ENCODE measurements at regions not wholly inside any gene's neighbourhood (a gene's known extent, or its start where the extent isn't known, plus 50 kb on each side); places are given as distances from the start of the nearest gene placed in this dataset.

DNA sequence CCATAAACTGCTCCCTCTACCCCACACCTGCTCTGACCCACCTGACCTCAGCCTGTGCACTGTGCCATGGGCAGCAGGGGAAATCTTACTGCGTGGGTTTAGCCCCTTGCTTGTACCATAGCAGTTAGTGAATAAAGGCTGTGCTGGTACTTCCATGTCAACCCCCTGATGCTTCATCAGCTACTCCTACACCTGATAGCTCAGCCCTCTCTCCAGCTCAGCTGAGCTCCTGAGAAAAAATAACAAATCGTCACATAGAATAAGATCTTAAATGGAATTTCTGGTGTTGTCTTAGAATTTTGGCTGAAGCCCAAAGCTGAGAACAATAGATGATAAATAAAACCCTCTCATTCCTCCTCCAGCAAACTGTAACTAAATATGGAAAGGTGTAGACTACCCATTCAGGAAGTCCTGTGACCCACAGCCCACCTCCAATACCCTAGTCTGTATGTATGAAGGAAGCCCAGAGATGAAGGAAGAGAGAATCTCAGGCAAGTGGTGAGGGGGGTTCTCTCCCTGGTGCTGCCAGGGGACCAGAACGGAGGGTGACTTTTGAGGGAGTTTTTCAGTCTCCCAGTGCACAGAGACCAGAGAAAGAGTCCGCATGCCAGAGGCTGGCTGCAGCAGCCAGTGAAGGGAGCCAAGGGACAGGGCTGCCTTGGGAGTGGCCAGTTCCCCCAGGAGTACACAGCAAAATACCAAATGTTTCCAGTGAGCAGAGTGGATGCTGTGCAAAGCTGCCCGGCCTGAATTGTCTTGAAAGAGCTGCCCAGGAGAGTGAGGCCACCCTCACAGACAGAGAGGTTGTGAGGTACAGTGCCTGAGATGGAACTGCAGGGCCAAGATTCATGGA lies 227.3 kb downstream of the QDPR start:
- intact Hi-C loops (cut with DNase I) = no loop called here
- Histone ChIP-seq H3K4me1 (replicated peaks in 1 of 2) (no peaks in the 10 kb centered on the region), H3K36me3 (replicated peaks in 1 of 2) (no peaks in the 10 kb centered on the region), H3K4me3 (no peak overlapping the region), H3K9me3 (replicated peaks in 1 of 3) (no peaks in the 10 kb centered on the region), H3K27me3 (no peaks in the 10 kb centered on the region), H3K27ac (no peak overlapping the region)
- 58 to 75% (median 67%) methylated on average over 5 of the region's 5 CpGs for WGBS, 4 donors
- TF ChIP-seq POLR2A (IDR thresholded peaks at IDR 0.05) (no peak), CTCF (IDR thresholded peaks at IDR 0.05) (no peak)
- no peak for DNase-seq

DNA sequence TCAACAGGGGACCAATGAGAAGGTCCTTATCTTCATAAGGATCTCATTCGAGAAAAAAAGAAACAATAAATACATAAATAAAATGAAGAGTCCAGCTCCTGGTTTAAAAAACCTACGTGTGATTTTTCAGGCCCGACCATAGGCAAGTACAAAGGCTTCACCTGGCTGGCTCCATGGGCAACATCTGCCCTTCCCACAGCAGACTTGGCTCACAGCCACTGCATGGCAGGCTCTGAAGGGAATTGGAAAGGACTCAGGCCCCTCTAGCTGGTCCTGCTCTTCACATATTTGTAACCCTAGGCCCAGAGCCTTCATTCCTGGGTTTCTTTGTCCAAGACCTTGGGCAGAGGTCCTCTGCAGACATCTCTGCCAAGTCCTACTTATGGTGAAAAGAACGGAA lies 228.1 kb downstream of the QDPR start:
- 76 to 84% (median 77%) methylated on average over 4 of the region's 4 CpGs for WGBS, 4 donors
- TF ChIP-seq POLR2A (IDR thresholded peaks at IDR 0.05) (no peak), CTCF (IDR thresholded peaks at IDR 0.05) (no peak)
- no peak for DNase-seq
- intact Hi-C loops (cut with DNase I) = no loop called here
- Histone ChIP-seq H3K4me3 (no peak overlapping the region), H3K9me3 (replicated peaks in 1 of 3) (no peaks in the 10 kb centered on the region), H3K27ac (no peak overlapping the region), H3K27me3 (no peaks in the 10 kb centered on the region), H3K4me1 (replicated peaks in 1 of 2) (no peaks in the 10 kb centered on the region), H3K36me3 (replicated peaks in 1 of 2) (no peaks in the 10 kb centered on the region)

DNA sequence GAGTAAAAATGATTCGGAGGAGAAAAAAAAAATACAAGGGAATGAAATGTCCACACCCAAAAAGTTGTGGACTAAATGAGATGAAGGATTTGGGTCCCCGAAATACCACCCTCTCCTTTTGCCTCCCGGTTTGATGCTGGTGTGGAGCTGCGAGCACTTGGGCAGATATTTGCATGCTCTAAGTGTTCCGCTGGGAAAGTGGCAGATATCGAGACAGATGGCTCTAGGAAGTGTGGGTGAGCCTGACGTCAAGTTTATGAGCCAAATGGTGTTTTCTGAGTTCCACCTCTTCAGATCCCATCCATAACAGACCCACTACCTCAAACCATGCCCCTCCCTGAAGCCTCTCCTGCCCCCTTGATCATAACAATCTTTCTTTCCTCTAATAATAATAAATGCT lies 228.6 kb downstream of the QDPR start:
- Histone ChIP-seq H3K27me3 (no peaks in the 10 kb centered on the region), H3K4me3 (no peak overlapping the region), H3K9me3 (replicated peaks in 1 of 3) (no peaks in the 10 kb centered on the region), H3K36me3 (replicated peaks in 1 of 2) (no peaks in the 10 kb centered on the region), H3K27ac (no peak overlapping the region), H3K4me1 (replicated peaks in 1 of 2) (no peaks in the 10 kb centered on the region)
- no peak for DNase-seq
- intact Hi-C loops (cut with DNase I) = no loop called here
- TF ChIP-seq POLR2A (IDR thresholded peaks at IDR 0.05) = no peak
- TF ChIP-seq CTCF (IDR thresholded peaks at IDR 0.05) = no peak
- WGBS, 4 donors = 85 to 90% (median 89%) methylated on average over 7 of the region's 7 CpGs

GRCh38 chr4:17280261-17281018 lies 231.4 kb downstream of the QDPR start:
- H3K4me1 ChIP-seq (replicated peaks in 1 of 2) = no peaks in the 10 kb centered on the region
- TF ChIP-seq CTCF (IDR thresholded peaks at IDR 0.05) = no peak
- TF ChIP-seq POLR2A (IDR thresholded peaks at IDR 0.05) = no peak
- 98 to 100% (median 99%) methylated on average over 6 of the region's 6 CpGs for WGBS, 4 donors

More at GRCh38 chr4:17280261-17281018, 231.4 kb downstream of the QDPR start:
- no peaks in the 10 kb centered on the region for H3K9me3 ChIP-seq (replicated peaks in 1 of 3)
- no peak overlapping the region for H3K27ac ChIP-seq
- H3K4me3 ChIP-seq = no peak overlapping the region
- intact Hi-C loops (cut with DNase I) = no loop called here
- H3K27me3 ChIP-seq = no peaks in the 10 kb centered on the region
- no peaks in the 10 kb centered on the region for H3K36me3 ChIP-seq (replicated peaks in 1 of 2)
- no peak for DNase-seq
